ENCODE measurements at regions not wholly inside any gene's neighbourhood (a gene's known extent, or its start where the extent isn't known, plus 50 kb on each side); places are given as distances from the start of the nearest gene placed in this dataset.
"Not testable (repeated sequence)": the region's sequence is repeated elsewhere in the genome, so short reads cannot be mapped to it uniquely, and the experiment has no call there.

DNA sequence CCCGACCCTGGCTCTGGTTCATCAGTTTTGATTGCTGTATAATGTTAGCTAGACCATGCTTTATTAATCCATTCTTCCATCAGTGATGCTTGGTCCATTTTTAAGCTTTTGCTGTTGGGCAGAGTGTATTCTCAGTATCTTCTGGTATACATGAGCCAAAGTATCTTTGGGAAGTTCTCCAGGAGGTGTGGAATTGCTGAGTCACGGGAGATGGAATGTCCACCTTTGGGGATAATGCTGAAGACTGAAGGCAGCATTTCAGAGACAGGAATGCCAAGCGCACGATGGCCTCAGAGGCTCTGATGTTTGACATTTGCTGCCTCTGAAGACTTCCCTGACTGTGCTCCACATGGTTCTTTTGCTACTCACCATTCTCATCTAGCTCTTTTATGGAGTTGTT lies 266.3 kb upstream of the KAZN start:
- no peak for DNase-seq (ENCODE audit: extremely low read depth in 1 of 2, low read depth in 1 of 2)

DNA sequence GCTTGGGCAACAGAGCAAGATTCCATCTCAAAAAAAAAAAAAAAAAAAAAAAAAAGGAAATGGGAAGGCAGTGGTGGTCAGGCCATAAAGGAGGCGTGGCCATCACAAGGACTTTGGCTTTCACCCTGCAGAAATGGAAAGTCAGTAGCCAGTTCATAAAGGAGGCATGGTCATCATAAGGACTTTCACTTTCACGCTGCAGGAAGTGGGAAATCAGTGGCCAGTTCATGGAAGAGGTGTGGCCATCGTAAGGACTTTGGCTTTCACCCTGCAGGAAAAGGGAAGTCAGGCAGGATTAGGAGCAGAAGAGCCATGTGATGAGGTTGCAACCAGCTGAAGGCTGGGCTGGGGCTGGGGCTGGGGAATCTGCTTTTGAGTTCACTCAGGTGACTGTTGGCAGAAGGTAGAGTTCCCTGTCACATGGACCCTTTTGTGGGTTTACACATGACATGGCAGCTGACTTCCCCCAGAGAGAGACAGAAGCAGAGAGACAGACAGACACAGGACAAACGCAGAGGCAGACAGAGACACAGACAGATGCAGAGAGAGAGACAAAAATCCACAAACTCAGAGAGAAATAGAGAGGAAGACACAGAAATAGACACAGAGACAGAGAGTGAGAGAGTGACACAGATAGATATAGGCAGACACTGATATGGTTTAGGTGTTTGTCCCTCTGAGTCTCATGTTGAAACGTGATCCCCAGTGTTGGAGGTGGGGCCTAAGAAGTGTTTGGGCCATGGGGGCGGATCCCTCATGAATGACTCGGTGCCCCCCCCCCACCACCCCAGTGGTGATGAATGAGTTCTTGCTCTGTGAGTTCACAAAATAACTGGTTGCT lies 263.9 kb upstream of the KAZN start:
- no peak for DNase-seq (ENCODE audit: extremely low read depth in 1 of 2, low read depth in 1 of 2)

DNA sequence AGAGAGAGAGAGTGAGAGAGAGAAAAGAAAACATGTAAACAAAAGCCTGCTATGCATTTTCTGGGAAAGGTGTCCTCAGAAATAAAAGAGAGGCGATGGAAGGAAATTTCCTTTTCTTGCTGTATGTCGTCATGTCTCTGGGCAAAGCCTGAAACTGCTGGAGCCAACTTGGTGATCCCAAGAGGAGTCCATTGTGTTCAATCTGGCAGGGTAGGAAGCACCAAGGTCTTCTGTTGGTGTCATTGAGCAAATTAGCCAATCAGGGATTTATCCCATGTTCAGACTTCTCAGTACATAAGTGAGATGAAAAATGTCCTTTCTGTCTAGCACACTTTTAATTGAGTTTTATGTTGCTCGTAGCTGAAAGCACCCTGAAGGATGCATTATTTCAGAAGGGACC lies 260.0 kb upstream of the KAZN start:
- no peak for DNase-seq (ENCODE audit: extremely low read depth in 1 of 2, low read depth in 1 of 2)

DNA sequence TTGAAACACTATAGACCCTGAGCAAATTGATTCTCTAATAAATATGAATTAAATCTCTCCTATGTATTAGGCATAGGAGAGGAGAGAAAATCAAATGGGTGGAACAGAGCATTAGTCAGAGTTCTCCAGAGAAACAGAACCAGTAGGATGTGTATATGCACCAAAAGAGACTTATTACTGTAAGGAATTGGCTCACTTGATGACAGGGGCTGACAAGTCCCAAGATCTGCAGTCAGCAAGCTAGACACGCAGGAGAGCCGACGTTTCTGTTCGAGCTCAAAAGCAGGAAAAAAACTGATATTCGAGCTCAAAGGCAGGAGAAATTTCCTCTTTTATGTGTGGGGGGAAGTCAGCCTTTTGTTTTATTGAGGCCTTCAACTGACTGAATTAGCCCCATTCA lies 259.2 kb upstream of the KAZN start:
- no peak for DNase-seq (ENCODE audit: extremely low read depth in 1 of 2, low read depth in 1 of 2)

DNA sequence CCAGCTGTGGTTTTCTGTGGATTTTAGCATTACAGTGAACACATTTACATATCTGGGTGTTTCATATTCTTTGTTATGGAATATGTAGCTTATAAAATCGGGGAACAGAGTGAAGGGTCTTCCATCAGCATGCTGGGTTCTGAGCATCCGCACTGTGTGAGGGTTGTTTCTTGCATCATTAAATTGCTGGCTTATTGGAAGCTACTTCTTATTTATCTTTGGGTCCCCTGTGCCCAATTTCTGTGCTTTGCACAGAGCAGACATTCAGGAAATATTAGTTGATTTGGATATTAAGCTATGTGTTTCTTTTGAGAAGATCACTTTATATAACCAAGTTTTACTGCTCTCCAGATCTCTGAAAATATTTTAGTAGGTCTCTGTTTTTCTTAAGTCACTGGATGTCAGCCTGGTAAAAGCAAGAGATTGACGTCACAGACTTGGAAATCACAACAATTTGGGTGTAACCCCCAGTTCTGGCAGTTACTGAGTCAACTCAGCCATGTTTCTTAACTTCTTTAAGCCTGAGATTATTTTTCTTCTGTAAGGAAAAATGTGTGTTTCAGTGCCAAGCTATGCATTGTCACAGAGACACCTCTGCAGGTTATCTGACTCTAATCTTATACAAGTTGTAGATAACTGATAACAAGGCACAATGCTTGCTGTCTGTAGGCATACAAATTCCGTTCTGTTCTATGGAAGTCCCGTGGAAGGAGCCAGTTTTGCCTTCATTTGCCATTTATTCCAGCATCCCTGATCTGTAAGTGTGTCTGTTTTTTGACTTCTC lies 258.3 kb upstream of the KAZN start:
- no peak for DNase-seq (ENCODE audit: extremely low read depth in 1 of 2, low read depth in 1 of 2)

GRCh38 chr1:14341147-14341546 lies 257.3 kb upstream of the KAZN start:
- DNase-seq (ENCODE audit: extremely low read depth in 1 of 2, low read depth in 1 of 2) = no peak

GRCh38 chr1:14345946-14346550 lies 252.4 kb upstream of the KAZN start:
- DNase-seq (ENCODE audit: extremely low read depth in 1 of 2, low read depth in 1 of 2) = no peak

GRCh38 chr1:14347186-14347585 lies 251.3 kb upstream of the KAZN start:
- no peak for DNase-seq (ENCODE audit: extremely low read depth in 1 of 2, low read depth in 1 of 2)

DNA sequence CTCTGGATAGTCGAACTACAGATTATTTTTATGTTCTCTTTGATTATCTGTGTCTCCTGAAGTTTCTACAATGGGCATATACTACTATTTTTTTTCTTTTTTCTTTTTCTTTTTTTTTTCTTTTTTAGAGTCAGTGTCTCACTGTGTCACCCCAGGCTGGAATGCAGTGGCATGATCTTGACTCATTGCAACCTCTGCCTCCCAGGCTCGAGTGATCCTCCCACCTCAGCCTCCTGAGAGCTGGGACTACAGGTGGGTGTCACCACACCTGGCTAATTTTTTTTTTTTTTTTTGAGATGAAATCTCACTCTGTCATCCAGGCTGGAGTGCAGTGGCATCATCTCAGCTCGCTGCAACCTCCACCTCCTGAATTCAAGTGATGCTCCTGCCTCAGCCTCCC lies 250.7 kb upstream of the KAZN start:
- no peak for DNase-seq (ENCODE audit: extremely low read depth in 1 of 2, low read depth in 1 of 2)

DNA sequence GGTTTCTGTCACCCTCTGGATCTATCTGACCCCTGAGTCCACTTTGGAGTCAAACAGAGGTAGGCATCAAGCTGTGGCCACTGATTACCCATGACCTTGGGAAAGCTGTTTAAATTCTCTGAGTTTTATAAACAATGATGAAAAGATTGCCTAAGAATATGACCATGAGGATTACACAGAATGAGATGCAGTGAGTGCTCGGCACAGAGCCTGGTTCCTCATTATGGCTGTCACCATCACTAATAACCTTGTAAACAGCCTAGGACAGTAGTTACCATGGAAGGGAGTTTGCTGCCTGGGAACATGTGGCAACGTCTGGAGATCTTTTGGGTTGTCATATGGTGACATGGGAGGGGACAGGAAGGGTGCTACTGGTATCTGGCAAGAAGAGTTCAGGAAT lies 248.3 kb upstream of the KAZN start:
- no peak for DNase-seq (ENCODE audit: extremely low read depth in 1 of 2, low read depth in 1 of 2)

- DNase-seq (ENCODE audit: extremely low read depth in 1 of 2, low read depth in 1 of 2) = no peak
Measured at GRCh38 chr1:14352897-14353296, 245.6 kb upstream of the KAZN start.

DNA sequence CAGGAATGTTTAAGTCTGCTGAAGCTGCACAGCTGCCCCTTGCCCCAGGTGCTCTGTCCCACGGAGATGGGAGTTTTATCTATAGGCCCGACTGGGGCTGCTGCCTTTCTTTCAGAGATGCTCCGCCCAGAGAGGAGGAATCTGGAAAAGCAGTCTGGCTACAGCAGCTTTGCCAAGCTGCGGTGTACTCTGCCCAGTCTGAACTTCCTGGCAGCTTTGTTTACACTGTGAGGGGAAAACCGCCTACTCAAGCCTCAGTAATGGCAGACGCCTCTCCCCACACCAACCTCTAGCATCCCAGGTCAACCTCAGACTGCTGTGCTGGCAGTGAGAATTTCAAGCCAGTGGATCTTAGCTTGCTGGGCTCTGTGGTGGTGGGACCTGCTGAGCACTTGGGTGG lies 237.5 kb upstream of the KAZN start:
- DNase-seq (ENCODE audit: extremely low read depth in 1 of 2, low read depth in 1 of 2) = not testable (repeated sequence)

GRCh38 chr1:14362331-14362730 lies 236.2 kb upstream of the KAZN start:
- no peak for DNase-seq (ENCODE audit: extremely low read depth in 1 of 2, low read depth in 1 of 2)

DNA sequence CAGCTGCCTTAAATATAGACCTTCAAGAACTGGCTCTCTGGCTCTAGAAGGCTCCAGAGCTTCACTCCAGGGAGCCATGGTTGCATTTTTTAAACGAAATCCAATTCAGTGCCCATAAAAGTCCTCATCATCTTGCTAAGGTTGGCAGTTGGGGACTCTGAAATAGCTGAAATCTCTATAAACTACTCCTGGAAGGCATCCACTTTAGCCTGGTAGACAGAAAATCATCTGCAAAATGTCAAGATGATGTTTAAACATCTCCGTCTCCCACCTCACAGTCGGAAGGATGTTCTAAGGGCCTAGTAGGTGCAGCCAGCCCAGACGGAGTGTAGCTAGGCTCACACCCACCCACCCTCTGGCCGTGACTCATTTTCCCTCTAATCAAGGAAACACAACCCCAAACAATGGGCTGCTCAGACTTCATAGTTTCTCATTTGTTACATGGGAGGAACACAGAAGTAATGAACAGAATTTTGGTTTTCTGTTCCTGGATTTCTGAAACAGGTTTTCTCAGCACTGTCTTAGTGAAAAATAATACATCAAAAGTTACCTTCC lies 235.4 kb upstream of the KAZN start:
- no peak for DNase-seq (ENCODE audit: extremely low read depth in 1 of 2, low read depth in 1 of 2)

DNA sequence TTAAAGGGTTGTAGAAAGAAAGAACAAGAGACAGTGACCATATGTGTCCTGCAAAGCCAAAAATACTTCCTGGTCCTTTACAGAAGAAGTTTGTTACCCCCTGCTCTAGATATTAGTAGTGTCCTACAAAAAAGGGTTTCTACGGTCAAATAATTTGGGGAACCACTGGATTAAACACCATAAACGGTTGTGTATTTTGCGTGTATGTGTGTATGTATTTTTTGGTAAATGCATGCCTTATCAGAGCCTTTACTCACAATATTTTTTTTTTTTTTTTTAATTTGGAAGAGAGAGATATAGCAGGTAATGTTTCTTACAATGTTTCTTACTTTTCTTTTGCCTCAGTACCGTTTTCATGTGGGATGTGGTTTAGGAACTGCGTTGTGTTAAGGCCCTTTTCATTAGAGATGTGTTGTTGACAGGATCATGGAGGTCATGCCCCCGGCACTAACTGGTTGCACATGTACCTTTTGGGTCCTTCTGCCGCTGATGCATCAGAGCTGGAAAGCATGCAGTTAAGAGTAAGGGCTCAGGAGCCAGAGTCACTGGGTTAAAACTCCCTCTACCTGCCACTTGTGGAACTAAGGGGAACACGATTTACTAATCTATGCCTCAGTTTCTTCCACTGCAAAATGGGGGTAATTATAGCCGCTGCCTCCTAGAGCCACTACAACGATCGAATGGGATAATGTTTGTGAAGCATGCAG lies 234.6 kb upstream of the KAZN start:
- no peak for DNase-seq (ENCODE audit: extremely low read depth in 1 of 2, low read depth in 1 of 2)

DNA sequence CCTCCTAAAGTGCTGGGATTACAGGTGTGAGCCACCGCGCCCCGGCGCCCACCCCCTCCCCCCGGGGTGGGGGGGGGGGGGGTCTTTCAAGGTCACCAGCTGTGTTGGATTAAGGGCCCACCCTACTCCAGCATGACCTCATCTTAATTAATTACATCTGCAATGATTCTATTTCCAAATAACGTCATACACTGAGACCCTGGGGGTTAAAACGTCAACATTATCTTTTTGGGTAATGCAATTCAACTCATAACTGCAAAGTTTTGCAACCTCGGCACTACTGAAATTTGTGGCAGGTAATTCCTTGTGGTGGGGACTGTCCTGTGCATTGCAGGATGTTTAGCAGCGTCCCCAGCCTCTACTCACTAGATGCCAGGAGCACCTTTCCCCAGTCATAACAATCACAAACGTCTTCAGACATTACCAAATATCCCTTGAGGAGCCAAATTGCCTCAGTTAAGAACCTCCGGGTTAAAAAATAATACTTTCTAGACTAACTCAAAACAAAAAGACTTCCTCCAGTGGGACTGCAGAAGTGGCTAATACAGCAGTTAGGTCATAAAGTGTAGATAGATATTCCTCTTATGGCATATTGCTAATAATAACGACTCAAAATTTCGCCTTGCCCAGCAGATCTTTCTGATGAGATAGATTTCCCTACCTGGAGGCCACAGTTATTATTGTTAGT lies 233.0 kb upstream of the KAZN start:
- no peak for DNase-seq (ENCODE audit: extremely low read depth in 1 of 2, low read depth in 1 of 2)

DNA sequence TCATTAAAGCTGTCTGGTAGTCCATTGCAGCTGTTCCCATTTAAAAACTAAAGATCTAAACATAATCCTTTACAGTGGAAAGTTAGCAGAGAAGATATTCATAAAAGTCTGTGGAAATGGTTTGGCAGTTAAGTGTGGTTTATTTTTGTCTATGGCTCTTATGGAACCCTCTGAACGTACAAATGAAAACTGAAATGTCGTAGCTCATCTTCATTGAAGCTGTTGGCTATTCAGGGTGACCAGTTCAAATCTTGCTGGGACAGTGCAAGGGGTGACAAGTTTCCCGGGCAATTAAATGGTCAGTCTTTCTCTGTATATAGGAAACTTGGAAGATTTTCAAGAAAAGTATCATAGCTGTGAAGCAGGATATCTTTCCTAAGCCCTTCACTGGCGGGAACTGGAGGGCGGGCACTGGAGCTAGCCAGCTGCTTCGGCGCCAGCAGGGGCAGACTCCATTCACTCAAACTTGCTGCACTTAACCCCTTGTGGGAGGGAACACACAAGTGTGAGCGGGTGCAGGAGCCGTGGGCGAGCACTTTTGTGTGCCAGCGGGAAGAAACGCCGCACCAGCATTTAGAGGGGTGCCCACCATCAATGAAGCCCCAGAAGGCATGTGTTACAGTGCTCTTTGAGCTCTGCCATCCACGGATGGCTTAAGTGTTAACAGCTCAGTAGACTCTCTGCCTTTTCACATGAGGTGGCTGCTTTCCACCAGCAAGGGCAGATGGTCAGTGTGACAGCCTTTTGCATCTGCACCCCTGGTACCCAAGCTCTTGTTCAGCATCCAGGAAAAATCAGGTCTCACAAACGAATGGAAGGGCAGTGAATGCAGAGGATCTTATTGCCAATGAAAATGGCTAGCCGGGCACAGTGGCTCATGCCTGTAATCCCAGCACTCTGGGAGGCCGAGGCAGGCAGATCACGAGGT lies 232.1 kb upstream of the KAZN start:
- DNase-seq (ENCODE audit: extremely low read depth in 1 of 2, low read depth in 1 of 2) = no peak

GRCh38 chr1:14367451-14367850 lies 231.0 kb upstream of the KAZN start:
- no peak for DNase-seq (ENCODE audit: extremely low read depth in 1 of 2, low read depth in 1 of 2)

- DNase-seq (ENCODE audit: extremely low read depth in 1 of 2, low read depth in 1 of 2) = no peak
Measured at GRCh38 chr1:14369526-14370213, 228.8 kb upstream of the KAZN start.

Data from activated CD8-positive, alpha-beta memory T cell treated with anti-CD3 and anti-CD28 coated beads for 1 hour (primary cell).